GM06990 (cell line): ENCODE measurements at regions not wholly inside any gene's neighbourhood (a gene's known extent, or its start where the extent isn't known, plus 50 kb on each side); places are given as distances from the start of the nearest gene placed in this dataset.

Experiments used
- DNase-seq: peaks from one replicate; pipeline ENCODE4 v3.0.0-alpha.2; 2011; ENCODE audit not compliant: insufficient read length; ENCODE audit errors: extremely low read depth
- H3K27me3 ChIP-seq: replicated peaks from 2 replicates; pipeline ENCODE4 v1.6.0; 2011; ENCODE audit warnings: low read length; ENCODE audit not compliant: control insufficient read depth, insufficient read depth
- H3K36me3 ChIP-seq: 2 replicates; pipeline ENCODE4 v1.5.1; 2011; ENCODE audit warnings: low read length; ENCODE audit not compliant: control insufficient read depth, insufficient read depth
- H3K4me3 ChIP-seq: replicated peaks from 2 replicates; pipeline ENCODE4 v1.5.1; 2011; ENCODE audit warnings: low read depth, mild to moderate bottlenecking, control low read depth, low read length
- TF ChIP-seq, protein P1 (sequence below): IDR thresholded peaks from 2 replicates; pipeline ENCODE4 v1.5.1; 2011; ENCODE audit warnings: low read length, control low read depth, mild to moderate bottlenecking, inconsistent platforms; ENCODE audit not compliant: insufficient read depth, poor library complexity, severe bottlenecking

DNA sequence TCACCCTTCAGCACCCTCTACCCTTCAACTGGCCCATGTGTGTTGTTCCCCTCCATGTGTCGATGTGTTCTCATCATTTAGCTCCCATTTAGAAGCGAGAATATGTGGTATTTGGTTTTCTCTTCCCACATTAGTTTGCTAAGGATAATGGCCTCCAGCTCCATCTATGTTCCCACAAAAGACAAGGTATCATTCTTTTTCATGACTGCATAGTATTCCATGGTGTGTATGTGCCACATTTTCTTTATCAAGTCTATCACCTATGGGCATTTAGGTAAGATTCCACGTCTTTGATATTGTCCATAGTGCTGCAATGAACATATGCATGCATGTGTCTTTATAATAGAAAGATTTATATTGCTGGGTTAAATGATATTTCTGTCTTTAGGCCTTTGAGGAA, 325.1 kb upstream of the ADAMTS16 start:
- H3K36me3 ChIP-seq, result no peaks in the 10 kb centered on the region
- TF ChIP-seq, protein P1, sequence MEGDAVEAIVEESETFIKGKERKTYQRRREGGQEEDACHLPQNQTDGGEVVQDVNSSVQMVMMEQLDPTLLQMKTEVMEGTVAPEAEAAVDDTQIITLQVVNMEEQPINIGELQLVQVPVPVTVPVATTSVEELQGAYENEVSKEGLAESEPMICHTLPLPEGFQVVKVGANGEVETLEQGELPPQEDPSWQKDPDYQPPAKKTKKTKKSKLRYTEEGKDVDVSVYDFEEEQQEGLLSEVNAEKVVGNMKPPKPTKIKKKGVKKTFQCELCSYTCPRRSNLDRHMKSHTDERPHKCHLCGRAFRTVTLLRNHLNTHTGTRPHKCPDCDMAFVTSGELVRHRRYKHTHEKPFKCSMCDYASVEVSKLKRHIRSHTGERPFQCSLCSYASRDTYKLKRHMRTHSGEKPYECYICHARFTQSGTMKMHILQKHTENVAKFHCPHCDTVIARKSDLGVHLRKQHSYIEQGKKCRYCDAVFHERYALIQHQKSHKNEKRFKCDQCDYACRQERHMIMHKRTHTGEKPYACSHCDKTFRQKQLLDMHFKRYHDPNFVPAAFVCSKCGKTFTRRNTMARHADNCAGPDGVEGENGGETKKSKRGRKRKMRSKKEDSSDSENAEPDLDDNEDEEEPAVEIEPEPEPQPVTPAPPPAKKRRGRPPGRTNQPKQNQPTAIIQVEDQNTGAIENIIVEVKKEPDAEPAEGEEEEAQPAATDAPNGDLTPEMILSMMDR, result no peak

DNA sequence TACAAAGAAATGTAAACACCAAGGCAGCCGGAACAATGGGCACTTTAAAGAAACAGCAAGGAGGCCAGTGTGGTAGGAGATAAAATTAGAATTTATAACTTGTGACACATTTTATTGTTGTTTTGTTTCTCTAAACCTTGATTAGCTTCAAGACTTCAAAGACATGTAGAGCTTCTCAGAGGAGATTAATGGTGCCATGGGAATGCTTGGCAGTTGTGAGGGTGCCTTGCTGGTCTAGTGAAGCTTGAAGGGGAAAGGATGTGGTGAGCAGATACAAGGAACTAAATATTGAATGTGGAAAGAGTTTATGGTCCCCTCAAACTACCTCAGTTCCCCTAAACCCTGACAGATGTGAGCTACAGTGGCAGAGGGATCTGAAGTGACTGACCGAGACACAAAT, 322.4 kb upstream of the ADAMTS16 start:
- H3K4me3 ChIP-seq, result no peak overlapping the region
- no peak for DNase-seq
- no peaks in the 10 kb centered on the region for H3K36me3 ChIP-seq
- no peaks in the 10 kb centered on the region for H3K27me3 ChIP-seq
- TF ChIP-seq, protein P1, result no peak

More for the DNA sequence above, 325.1 kb upstream of the ADAMTS16 start:
- no peak for DNase-seq
- H3K4me3 ChIP-seq, result no peak overlapping the region
- H3K27me3 ChIP-seq, result no peaks in the 10 kb centered on the region

DNA sequence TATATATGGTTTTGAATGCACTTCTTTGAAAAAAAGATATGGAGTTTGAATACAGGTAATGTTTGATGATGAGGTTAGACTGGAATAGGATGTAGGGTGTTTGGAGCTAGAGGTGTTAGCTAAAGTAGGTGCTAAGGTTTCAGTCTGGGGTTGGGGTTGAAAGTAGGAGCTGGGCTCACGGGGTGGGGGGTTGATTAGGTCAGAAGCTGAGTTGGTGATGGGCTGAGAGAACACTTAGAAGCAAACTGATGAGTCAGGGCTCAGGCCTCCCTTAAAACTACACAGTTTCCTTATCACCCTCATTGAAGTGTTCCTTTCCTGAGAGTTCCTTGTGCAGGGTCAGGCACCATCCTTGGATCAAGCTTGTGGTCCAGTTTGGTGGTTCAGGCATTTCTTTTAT, 308.8 kb upstream of the ADAMTS16 start:
- no peak for DNase-seq
- no peaks in the 10 kb centered on the region for H3K36me3 ChIP-seq
- TF ChIP-seq, protein P1, result no peak
- H3K27me3 ChIP-seq, result no peaks in the 10 kb centered on the region
- H3K4me3 ChIP-seq, result no peak overlapping the region

GRCh38 chr5:4832471-4832870, 307.7 kb upstream of the ADAMTS16 start:
- TF ChIP-seq, protein P1, result no peak
- no peaks in the 10 kb centered on the region for H3K36me3 ChIP-seq
- no peak for DNase-seq
- no peak overlapping the region for H3K4me3 ChIP-seq
- no peaks in the 10 kb centered on the region for H3K27me3 ChIP-seq

GRCh38 chr5:4833104-4833738, 306.9 kb upstream of the ADAMTS16 start:
- DNase-seq, result no peak
- Histone ChIP-seq H3K36me3 (no peaks in the 10 kb centered on the region), H3K27me3 (no peaks in the 10 kb centered on the region), H3K4me3 (no peak overlapping the region)
- TF ChIP-seq, protein P1, result no peak
